ENCODE measurements at regions not wholly inside any gene's neighbourhood (a gene's known extent, or its start where the extent isn't known, plus 50 kb on each side); places are given as distances from the start of the nearest gene placed in this dataset.
A peak's percentile ranks its signal among the peaks of the same experiment; 100 is the strongest.

DNA sequence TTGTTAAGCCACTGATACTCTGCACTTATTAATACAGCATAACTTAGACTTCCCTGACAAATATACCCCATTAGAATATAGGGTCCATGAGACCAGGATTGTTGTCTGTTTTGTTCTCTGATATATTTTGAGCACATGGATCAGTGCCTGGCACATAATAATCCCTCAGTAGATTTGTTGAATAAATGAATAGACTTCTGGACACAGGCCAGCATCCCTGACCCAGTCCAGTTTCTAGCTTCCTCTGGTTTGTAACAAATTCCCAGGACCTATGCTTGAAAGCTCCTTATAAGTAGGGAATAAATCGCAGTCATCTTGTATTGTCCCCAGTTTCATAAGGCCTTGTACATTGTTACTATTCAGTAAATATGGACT, 58.2 kb upstream of the GADD45A start:
- 95 to 100% methylated on average over 1 of the region's 1 CpG for WGBS, 2 experiments (ENCODE audit: low coverage in 1 of 2, low lambda C conversion rate in 2 of 2, missing lambda C conversion rate in 2 of 2)
- Histone ChIP-seq H3K4me3 (no peak overlapping the region), H3K36me3 (ENCODE audit: low read depth) (no peaks in the 10 kb centered on the region), H3K9ac (no peak overlapping the region), H3K4me2 (ENCODE audit: unreplicated experiment) (no peak overlapping the region), H2AFZ (no peak overlapping the region), H3K79me2 (ENCODE audit: insufficient read depth) (no peaks in the 10 kb centered on the region), H3K9me3 (ENCODE audit: low read depth) (no peaks in the 10 kb centered on the region), H3K4me1 (ENCODE audit: insufficient read depth) (peaks cover 15% of the 10 kb centered on the region), H3K27ac (no peak overlapping the region), H3K27me3 (replicated peaks; ENCODE audit: insufficient read depth) (no peaks in the 10 kb centered on the region), H3F3A (ENCODE audit: insufficient read depth) (0 out of 2 replicates have a peak, but pooled peaks cover 8% of the 10 kb centered on the region), H4K20me1 (ENCODE audit: insufficient read depth) (no peaks in the 10 kb centered on the region), H3K9me2 (ENCODE audit: insufficient read depth) (no peaks in the 10 kb centered on the region)
- in situ Hi-C loops (cut with MboI): no loop called here
- TF ChIP-seq EZH2phosphoT487 (IDR thresholded peaks at IDR 0.05; ENCODE audit: insufficient read depth, low read depth) (no peak), EZH2 (IDR thresholded peaks at IDR 0.05; ENCODE audit: insufficient read depth, poor library complexity, severe bottlenecking) (no peak)
- no peak for DNase-seq

DNA sequence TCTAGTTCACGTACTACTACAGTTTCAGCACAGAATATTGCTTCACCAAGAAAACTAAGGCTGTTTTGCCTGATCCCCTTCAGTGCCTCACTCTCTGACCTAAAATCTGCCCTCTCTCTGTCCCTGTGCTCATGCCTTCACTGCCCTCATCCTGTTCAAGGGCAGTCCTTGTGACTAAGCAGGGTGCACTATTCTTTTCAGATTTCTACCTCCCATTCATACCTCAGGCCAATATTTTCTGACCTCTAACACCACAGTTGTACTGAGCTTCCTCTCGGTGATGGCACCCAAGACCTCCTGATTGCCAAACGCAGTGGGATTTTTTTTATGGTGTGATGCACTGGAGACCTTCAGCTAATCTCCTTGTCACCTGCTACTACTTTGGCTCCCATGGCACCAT, 57.7 kb upstream of the GADD45A start:
- H3K4me3 ChIP-seq: no peak overlapping the region
- WGBS, 2 experiments (ENCODE audit: low coverage in 1 of 2, low lambda C conversion rate in 2 of 2, missing lambda C conversion rate in 2 of 2): 95 to 98% methylated on average over 3 of the region's 3 CpGs
- no peaks in the 10 kb centered on the region for H3K9me2 ChIP-seq (ENCODE audit: insufficient read depth)
- in situ Hi-C loops (cut with MboI): no loop called here
- H2AFZ ChIP-seq: no peak overlapping the region
- no peak overlapping the region for H3K4me2 ChIP-seq (ENCODE audit: unreplicated experiment)
- no peaks in the 10 kb centered on the region for H3K36me3 ChIP-seq (ENCODE audit: low read depth)
- no peak for DNase-seq
- H3K27me3 ChIP-seq (replicated peaks; ENCODE audit: insufficient read depth): no peaks in the 10 kb centered on the region
- no peak overlapping the region for H3K9ac ChIP-seq
- TF ChIP-seq EZH2 (IDR thresholded peaks at IDR 0.05; ENCODE audit: insufficient read depth, poor library complexity, severe bottlenecking) (no peak), EZH2phosphoT487 (IDR thresholded peaks at IDR 0.05; ENCODE audit: insufficient read depth, low read depth) (no peak)
- peaks cover 15% of the 10 kb centered on the region for H3K4me1 ChIP-seq (ENCODE audit: insufficient read depth)
- H3F3A ChIP-seq (ENCODE audit: insufficient read depth): 0 out of 2 replicates have a peak, but pooled peaks cover 8% of the 10 kb centered on the region
- H3K9me3 ChIP-seq (ENCODE audit: low read depth): no peaks in the 10 kb centered on the region
- H3K79me2 ChIP-seq (ENCODE audit: insufficient read depth): no peaks in the 10 kb centered on the region
- H3K27ac ChIP-seq: no peak overlapping the region
- H4K20me1 ChIP-seq (ENCODE audit: insufficient read depth): no peaks in the 10 kb centered on the region

DNA sequence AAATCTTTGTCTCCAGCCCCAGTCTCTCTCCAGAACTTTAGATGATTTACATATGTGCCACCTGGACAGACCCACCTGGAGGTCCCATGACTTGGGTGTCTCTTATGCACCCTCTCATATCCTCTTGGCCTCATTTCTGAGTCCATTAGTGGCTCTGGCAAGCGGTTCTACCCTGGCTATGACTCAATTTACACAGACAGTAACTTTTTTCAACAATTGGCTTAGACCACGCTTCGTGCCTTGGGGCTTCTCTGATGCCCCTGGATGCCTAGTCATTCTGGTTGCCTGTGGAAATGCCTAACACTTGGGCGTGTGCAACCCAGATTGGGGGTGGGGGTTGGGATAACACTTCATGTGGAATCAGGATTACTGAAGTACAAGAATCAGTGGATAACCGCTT, 57.1 kb upstream of the GADD45A start:
- H3K4me3 ChIP-seq: no peak overlapping the region
- 0 out of 2 replicates have a peak, but pooled peaks cover 8% of the 10 kb centered on the region for H3F3A ChIP-seq (ENCODE audit: insufficient read depth)
- H3K4me2 ChIP-seq (ENCODE audit: unreplicated experiment): no peak overlapping the region
- H3K9ac ChIP-seq: no peak overlapping the region
- no peaks in the 10 kb centered on the region for H3K36me3 ChIP-seq (ENCODE audit: low read depth)
- in situ Hi-C loops (cut with MboI): no loop called here
- 74 to 75% methylated on average over 5 of the region's 5 CpGs for WGBS, 2 experiments (ENCODE audit: low coverage in 1 of 2, low lambda C conversion rate in 2 of 2, missing lambda C conversion rate in 2 of 2)
- peaks cover 15% of the 10 kb centered on the region for H3K4me1 ChIP-seq (ENCODE audit: insufficient read depth)
- no peaks in the 10 kb centered on the region for H3K27me3 ChIP-seq (replicated peaks; ENCODE audit: insufficient read depth)
- no peak overlapping the region for H3K27ac ChIP-seq
- H3K9me3 ChIP-seq (ENCODE audit: low read depth): no peaks in the 10 kb centered on the region
- no peaks in the 10 kb centered on the region for H3K79me2 ChIP-seq (ENCODE audit: insufficient read depth)
- no peaks in the 10 kb centered on the region for H4K20me1 ChIP-seq (ENCODE audit: insufficient read depth)
- no peak for TF ChIP-seq EZH2 (IDR thresholded peaks at IDR 0.05; ENCODE audit: insufficient read depth, poor library complexity, severe bottlenecking)
- TF ChIP-seq EZH2phosphoT487 (IDR thresholded peaks at IDR 0.05; ENCODE audit: insufficient read depth, low read depth): no peak
- H3K9me2 ChIP-seq (ENCODE audit: insufficient read depth): no peaks in the 10 kb centered on the region
- no peak for DNase-seq
- no peak overlapping the region for H2AFZ ChIP-seq

DNA sequence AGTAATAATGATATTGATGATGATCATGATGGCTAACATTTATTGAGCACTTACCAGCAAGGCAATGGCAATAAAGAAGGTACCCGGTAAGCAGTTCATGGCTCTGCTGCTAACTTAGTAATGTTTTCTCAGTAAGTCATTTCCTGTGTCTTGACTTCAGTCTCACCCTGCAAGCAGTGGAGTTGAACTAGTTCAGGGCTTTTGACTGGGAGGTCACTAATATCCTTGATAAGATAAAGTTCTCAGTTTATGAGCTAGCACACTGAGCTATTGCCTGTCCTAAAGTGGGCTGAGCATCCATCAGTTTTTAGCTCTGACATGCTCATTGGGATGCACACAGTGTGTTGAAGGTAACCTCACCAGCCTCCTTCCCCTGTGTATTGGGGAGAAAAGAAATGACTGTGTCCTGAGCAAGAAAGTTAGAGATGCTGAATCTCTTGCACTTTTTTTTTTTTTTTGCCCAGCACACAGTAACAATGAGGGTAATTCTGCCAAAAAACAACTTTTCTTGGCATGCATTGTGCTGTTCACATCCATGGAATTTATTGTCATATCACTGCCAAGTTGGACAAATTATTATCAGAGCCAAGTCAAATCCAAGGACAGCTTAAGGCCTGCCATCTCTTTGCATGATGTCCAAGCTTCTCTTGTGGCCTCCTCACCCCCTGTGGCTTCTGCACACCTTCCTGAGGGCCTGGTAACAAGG, 55.5 kb upstream of the GADD45A start:
- H3F3A ChIP-seq (ENCODE audit: insufficient read depth): 0 out of 2 replicates have a peak, but pooled peaks cover 8% of the 10 kb centered on the region
- no peaks in the 10 kb centered on the region for H3K9me3 ChIP-seq (ENCODE audit: low read depth)
- no peaks in the 10 kb centered on the region for H3K79me2 ChIP-seq (ENCODE audit: insufficient read depth)
- H3K9ac ChIP-seq: no peak overlapping the region
- no peak overlapping the region for H3K4me3 ChIP-seq
- peak; percentile 53 for DNase-seq
- in situ Hi-C loops (cut with MboI): no loop called here
- no peaks in the 10 kb centered on the region for H4K20me1 ChIP-seq (ENCODE audit: insufficient read depth)
- 62 to 86% methylated on average over 1 of the region's 1 CpG for WGBS, 2 experiments (ENCODE audit: low coverage in 1 of 2, low lambda C conversion rate in 2 of 2, missing lambda C conversion rate in 2 of 2)
- TF ChIP-seq EZH2 (IDR thresholded peaks at IDR 0.05; ENCODE audit: insufficient read depth, poor library complexity, severe bottlenecking): no peak
- TF ChIP-seq EZH2phosphoT487 (IDR thresholded peaks at IDR 0.05; ENCODE audit: insufficient read depth, low read depth): no peak
- no peak overlapping the region for H3K27ac ChIP-seq
- no peaks in the 10 kb centered on the region for H3K27me3 ChIP-seq (replicated peaks; ENCODE audit: insufficient read depth)
- no peaks in the 10 kb centered on the region for H3K9me2 ChIP-seq (ENCODE audit: insufficient read depth)
- no peak overlapping the region for H2AFZ ChIP-seq
- H3K4me2 ChIP-seq (ENCODE audit: unreplicated experiment): peak overlapping the region; percentile 23
- H3K4me1 ChIP-seq (ENCODE audit: insufficient read depth): peaks cover 15% of the 10 kb centered on the region
- no peaks in the 10 kb centered on the region for H3K36me3 ChIP-seq (ENCODE audit: low read depth)
